ENCODE measurements at regions not wholly inside any gene's neighbourhood (a gene's known extent, or its start where the extent isn't known, plus 50 kb on each side); places are given as distances from the start of the nearest gene placed in this dataset.

DNA sequence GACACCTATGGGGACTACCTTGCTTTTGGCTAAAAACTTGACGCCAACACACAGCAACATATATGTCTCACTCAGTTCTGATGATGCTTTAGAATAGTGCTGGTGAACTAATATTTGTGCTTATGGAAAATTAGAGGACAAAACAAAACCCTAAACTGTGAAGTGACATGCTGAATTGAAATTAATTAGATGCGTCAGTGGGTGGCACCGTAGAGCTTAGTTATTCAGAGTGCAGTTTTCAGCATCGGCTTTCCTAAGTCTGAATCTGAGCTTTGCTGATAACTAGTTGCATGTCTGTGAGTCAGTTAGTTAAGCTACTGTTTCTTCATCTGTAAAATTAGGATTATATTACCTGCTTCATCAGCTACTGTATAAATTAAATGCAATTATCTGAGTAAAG, 245.0 kb upstream of the SORCS1 start:
- TF ChIP-seq, protein P1, sequence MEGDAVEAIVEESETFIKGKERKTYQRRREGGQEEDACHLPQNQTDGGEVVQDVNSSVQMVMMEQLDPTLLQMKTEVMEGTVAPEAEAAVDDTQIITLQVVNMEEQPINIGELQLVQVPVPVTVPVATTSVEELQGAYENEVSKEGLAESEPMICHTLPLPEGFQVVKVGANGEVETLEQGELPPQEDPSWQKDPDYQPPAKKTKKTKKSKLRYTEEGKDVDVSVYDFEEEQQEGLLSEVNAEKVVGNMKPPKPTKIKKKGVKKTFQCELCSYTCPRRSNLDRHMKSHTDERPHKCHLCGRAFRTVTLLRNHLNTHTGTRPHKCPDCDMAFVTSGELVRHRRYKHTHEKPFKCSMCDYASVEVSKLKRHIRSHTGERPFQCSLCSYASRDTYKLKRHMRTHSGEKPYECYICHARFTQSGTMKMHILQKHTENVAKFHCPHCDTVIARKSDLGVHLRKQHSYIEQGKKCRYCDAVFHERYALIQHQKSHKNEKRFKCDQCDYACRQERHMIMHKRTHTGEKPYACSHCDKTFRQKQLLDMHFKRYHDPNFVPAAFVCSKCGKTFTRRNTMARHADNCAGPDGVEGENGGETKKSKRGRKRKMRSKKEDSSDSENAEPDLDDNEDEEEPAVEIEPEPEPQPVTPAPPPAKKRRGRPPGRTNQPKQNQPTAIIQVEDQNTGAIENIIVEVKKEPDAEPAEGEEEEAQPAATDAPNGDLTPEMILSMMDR (IDR thresholded peaks at IDR 0.05; ENCODE audit: low read depth, low read length): peak; percentile 46

DNA sequence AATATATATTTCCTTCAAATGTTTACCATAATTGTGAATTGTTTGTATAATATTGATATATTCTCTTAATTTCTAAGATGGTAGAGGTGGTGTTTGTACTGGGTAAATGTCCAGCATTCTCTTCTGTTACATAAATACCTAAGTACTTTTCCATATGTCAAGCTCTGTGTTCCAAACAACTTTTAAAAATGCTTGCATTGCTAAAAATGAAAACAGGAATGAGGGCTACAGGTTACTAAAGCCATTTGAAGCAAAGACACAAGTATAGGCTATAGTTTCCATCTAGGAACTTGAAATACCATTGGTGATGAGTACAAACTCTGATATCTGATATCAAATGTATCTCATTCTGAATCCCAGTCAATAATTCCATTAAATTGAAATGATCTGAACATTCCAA, 233.6 kb upstream of the SORCS1 start:
- DNase-seq: no peak
- Histone ChIP-seq H3K27me3 (no peaks in the 10 kb centered on the region), H3K4me3 (ENCODE audit: low read depth, low read length) (no peak overlapping the region), H3K9me3 (no peaks in the 10 kb centered on the region), H3K4me1 (no peaks in the 10 kb centered on the region), H3K36me3 (no peaks in the 10 kb centered on the region)
- TF ChIP-seq, protein P1 (IDR thresholded peaks at IDR 0.05; ENCODE audit: low read depth, low read length): no peak

More for the DNA sequence above, 245.0 kb upstream of the SORCS1 start:
- no peaks in the 10 kb centered on the region for H3K27me3 ChIP-seq
- H3K4me1 ChIP-seq: no peaks in the 10 kb centered on the region; the same call in 1 of the 2 replicates
- no peaks in the 10 kb centered on the region for H3K36me3 ChIP-seq
- H3K4me3 ChIP-seq (ENCODE audit: low read depth, low read length): no peak overlapping the region
- no peaks in the 10 kb centered on the region for H3K9me3 ChIP-seq
- DNase-seq: peak; percentile 19

DNA sequence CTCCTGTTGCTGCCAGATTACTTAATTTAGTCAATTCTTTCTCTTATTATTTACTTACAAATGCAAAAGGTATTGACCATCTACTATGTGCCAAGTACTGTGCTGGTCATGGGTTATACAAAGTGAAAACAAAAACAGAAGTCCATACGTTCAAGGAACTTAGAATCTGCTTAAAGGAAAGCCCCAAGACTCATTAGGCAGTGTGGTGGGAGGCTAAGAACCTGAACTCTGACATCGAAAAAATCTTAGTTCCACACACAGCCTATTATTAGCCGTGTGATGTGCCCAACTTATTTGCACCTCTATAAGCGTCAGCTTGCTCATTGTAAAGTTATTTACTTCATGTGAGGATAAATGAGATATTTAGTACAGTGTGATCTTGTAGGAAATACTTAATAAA, 227.4 kb upstream of the SORCS1 start:
- TF ChIP-seq, protein P1 (IDR thresholded peaks at IDR 0.05; ENCODE audit: low read depth, low read length): no peak
- Histone ChIP-seq H3K9me3 (no peaks in the 10 kb centered on the region), H3K27me3 (no peaks in the 10 kb centered on the region), H3K4me3 (ENCODE audit: low read depth, low read length) (no peak overlapping the region), H3K4me1 (no peaks in the 10 kb centered on the region), H3K36me3 (no peaks in the 10 kb centered on the region)
- DNase-seq: no peak

DNA sequence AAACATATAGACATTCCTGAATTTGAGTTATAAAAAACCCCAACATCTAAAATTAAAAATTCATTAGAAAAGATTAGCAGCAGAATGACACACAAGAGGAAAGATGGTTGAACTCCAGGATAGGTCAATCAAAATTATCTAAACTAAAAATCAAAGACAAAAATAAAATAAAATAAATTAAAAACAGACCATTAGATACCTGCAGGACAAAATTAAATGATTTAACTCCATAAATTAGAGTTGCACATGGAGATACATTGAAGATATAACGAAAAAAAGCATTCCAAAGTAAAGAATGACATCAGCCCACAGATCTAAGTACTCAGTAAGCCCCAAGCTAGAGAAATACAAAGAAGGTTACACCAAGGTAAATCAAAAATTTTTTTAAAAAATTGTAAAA, 226.1 kb upstream of the SORCS1 start:
- H3K4me1 ChIP-seq: no peaks in the 10 kb centered on the region
- no peaks in the 10 kb centered on the region for H3K27me3 ChIP-seq
- H3K9me3 ChIP-seq: no peaks in the 10 kb centered on the region
- TF ChIP-seq, protein P1 (IDR thresholded peaks at IDR 0.05; ENCODE audit: low read depth, low read length): no peak
- H3K4me3 ChIP-seq (ENCODE audit: low read depth, low read length): no peak overlapping the region
- H3K36me3 ChIP-seq: no peaks in the 10 kb centered on the region
- no peak for DNase-seq

DNA sequence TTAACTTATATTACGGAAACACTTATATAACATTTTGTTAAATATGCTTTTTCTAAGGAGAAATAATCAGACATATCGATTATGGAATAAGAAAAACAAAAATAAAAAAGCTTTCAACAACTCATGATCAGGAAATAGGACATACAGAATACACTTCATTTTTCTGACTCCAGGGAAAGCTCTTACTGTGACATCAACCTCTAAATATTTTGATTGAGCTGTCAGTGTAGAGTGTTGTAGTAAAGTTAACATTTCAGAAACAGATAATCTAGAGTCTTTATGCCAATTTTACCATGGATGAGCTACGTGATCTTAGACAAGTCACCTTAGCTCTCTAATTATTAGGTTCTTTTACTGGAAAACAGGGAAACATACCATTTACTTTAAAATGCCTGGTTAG, 218.9 kb upstream of the SORCS1 start:
- TF ChIP-seq, protein P1 (IDR thresholded peaks at IDR 0.05; ENCODE audit: low read depth, low read length): no peak
- Histone ChIP-seq H3K9me3 (no peaks in the 10 kb centered on the region), H3K4me1 (no peaks in the 10 kb centered on the region), H3K27me3 (no peaks in the 10 kb centered on the region), H3K4me3 (ENCODE audit: low read depth, low read length) (no peak overlapping the region), H3K36me3 (no peaks in the 10 kb centered on the region)
- no peak for DNase-seq

DNA sequence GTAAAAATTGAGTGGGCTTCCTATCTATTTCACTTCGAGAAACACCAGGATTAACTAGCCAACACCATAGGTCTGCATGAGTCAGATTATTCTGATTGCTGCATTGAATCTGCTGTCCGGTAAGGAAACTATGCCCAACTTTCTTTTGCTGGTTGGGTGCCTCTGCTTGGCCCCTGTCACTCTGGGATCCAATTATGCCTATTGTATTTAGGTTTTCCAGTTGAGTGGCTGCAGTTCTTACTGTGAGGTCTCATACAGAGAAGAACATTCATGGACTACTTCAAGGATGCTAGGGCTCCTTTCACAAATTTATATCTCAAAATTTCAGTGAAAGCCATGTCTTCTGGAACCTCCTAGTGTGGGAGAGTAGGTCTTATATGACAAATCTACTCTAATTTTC, 215.1 kb upstream of the SORCS1 start:
- Histone ChIP-seq H3K4me1 (no peaks in the 10 kb centered on the region), H3K9me3 (no peaks in the 10 kb centered on the region), H3K27me3 (no peaks in the 10 kb centered on the region), H3K36me3 (no peaks in the 10 kb centered on the region), H3K4me3 (ENCODE audit: low read depth, low read length) (no peak overlapping the region)
- TF ChIP-seq, protein P1 (IDR thresholded peaks at IDR 0.05; ENCODE audit: low read depth, low read length): no peak
- no peak for DNase-seq
